ENCODE measurements at regions not wholly inside any gene's neighbourhood (a gene's known extent, or its start where the extent isn't known, plus 50 kb on each side); places are given as distances from the start of the nearest gene placed in this dataset.
"Not testable (repeated sequence)": the region's sequence is repeated elsewhere in the genome, so short reads cannot be mapped to it uniquely, and the experiment has no call there.

GRCh38 chr3:124043023-124043422 lies 51.1 kb upstream of the ROPN1 start:
- DNase-seq (ENCODE audit: low read depth in 1 of 2, low spot score in 1 of 2) = no peak

GRCh38 chr3:124044956-124045355 lies 53.0 kb upstream of the ROPN1 start:
- DNase-seq (ENCODE audit: low read depth in 1 of 2, low spot score in 1 of 2) = no peak

GRCh38 chr3:124048967-124049798 lies 57.3 kb upstream of the ROPN1 start:
- no peak for DNase-seq (ENCODE audit: low read depth in 1 of 2, low spot score in 1 of 2)

- DNase-seq (ENCODE audit: low read depth in 1 of 2, low spot score in 1 of 2) = no peak
These were observed 59.7 kb upstream of the ROPN1 start for GRCh38 chr3:124051636-124052035.

- DNase-seq (ENCODE audit: low read depth in 1 of 2, low spot score in 1 of 2) = no peak
These were observed 61.9 kb upstream of the ROPN1 start for GRCh38 chr3:124053871-124054270.

- no peak for DNase-seq (ENCODE audit: low read depth in 1 of 2, low spot score in 1 of 2)
These were observed 64.9 kb upstream of the ROPN1 start for GRCh38 chr3:124056846-124057245.

GRCh38 chr3:124057420-124057819 lies 65.5 kb upstream of the ROPN1 start:
- no peak for DNase-seq (ENCODE audit: low read depth in 1 of 2, low spot score in 1 of 2)

GRCh38 chr3:124059580-124059979 lies 67.7 kb upstream of the ROPN1 start:
- DNase-seq (ENCODE audit: low read depth in 1 of 2, low spot score in 1 of 2) = no peak

GRCh38 chr3:124063197-124063909 lies 71.4 kb upstream of the ROPN1 start:
- DNase-seq (ENCODE audit: low read depth in 1 of 2, low spot score in 1 of 2) = no peak

- no peak for DNase-seq (ENCODE audit: low read depth in 1 of 2, low spot score in 1 of 2)
These were observed 72.1 kb upstream of the ROPN1 start for GRCh38 chr3:124064050-124064449.

- DNase-seq (ENCODE audit: low read depth in 1 of 2, low spot score in 1 of 2) = not testable (repeated sequence)
These were observed 74.6 kb upstream of the ROPN1 start for GRCh38 chr3:124066543-124066942.

- DNase-seq (ENCODE audit: low read depth in 1 of 2, low spot score in 1 of 2) = not testable (repeated sequence)
These were observed 77.8 kb upstream of the ROPN1 start for GRCh38 chr3:124069706-124070105.

- not testable (repeated sequence) for DNase-seq (ENCODE audit: low read depth in 1 of 2, low spot score in 1 of 2)
These were observed 83.2 kb upstream of the ROPN1 start for GRCh38 chr3:124075090-124075489.

- DNase-seq (ENCODE audit: low read depth in 1 of 2, low spot score in 1 of 2) = no peak
These were observed 83.8 kb upstream of the ROPN1 start for GRCh38 chr3:124075753-124076152.

- no peak for DNase-seq (ENCODE audit: low read depth in 1 of 2, low spot score in 1 of 2)
These were observed 84.3 kb upstream of the ROPN1 start for GRCh38 chr3:124076235-124076634.

GRCh38 chr3:124078953-124079911 lies 87.3 kb upstream of the ROPN1 start:
- no peak for DNase-seq (ENCODE audit: low read depth in 1 of 2, low spot score in 1 of 2)

GRCh38 chr3:124079912-124080276 lies 88.0 kb upstream of the ROPN1 start:
- no peak for DNase-seq (ENCODE audit: low read depth in 1 of 2, low spot score in 1 of 2)

GRCh38 chr3:124082343-124082742 lies 90.4 kb upstream of the ROPN1 start:
- DNase-seq (ENCODE audit: low read depth in 1 of 2, low spot score in 1 of 2) = no peak

GRCh38 chr3:124084022-124084881 lies 92.3 kb upstream of the ROPN1 start:
- DNase-seq (ENCODE audit: low read depth in 1 of 2, low spot score in 1 of 2) = no peak

GRCh38 chr3:124088801-124089200 lies 96.9 kb upstream of the ROPN1 start:
- DNase-seq (ENCODE audit: low read depth in 1 of 2, low spot score in 1 of 2) = no peak

Measured in activated T-helper 1 cell treated with anti-CD3 and anti-CD28 coated beads, Interleukin-2, amount 50 U/mL, for 16 hours (primary cell).